ENCODE measurements at regions not wholly inside any gene's neighbourhood (a gene's known extent, or its start where the extent isn't known, plus 50 kb on each side); places are given as distances from the start of the nearest gene placed in this dataset.

- DNase-seq (ENCODE audit: low spot score) (no peak), FAIRE-seq (no peak)
These were observed 108.5 kb upstream of the RND3 start for GRCh38 chr2:150595803-150596470.

DNA sequence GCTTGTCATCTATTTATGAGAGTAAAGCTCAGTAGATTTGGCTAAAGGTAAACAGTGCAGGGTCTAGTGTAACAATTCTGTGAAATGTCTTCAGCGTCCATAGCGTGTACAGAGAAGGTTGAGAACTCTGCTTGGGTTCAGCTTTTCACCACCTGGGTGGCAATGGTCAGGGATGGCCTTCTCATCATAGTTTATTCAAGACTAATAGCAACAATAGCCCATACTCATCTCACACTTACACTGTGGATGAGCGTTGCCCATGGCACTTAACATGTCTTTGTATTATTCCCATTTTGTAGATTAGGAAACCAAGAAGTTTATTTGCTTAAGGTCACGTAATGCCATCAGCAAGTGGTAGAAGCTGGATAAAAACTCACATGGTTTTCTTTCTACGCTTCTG lies 106.8 kb upstream of the RND3 start:
- FAIRE-seq (no peak), DNase-seq (ENCODE audit: low spot score) (no peak)

GRCh38 chr2:150591496-150592285 lies 104.2 kb upstream of the RND3 start:
- no peak for FAIRE-seq
- DNase-seq (ENCODE audit: low spot score): no peak

- FAIRE-seq (no peak), DNase-seq (ENCODE audit: low spot score) (no peak)
These were observed 102.2 kb upstream of the RND3 start for GRCh38 chr2:150589681-150590080.

- FAIRE-seq: no peak
These were observed 101.0 kb upstream of the RND3 start for GRCh38 chr2:150588506-150588870.

GRCh38 chr2:150587547-150588505 lies 100.4 kb upstream of the RND3 start:
- no peak for FAIRE-seq
- DNase-seq (ENCODE audit: low spot score): no peak

More at GRCh38 chr2:150588506-150588870, 101.0 kb upstream of the RND3 start:
- DNase-seq (ENCODE audit: low spot score): no peak

DNA sequence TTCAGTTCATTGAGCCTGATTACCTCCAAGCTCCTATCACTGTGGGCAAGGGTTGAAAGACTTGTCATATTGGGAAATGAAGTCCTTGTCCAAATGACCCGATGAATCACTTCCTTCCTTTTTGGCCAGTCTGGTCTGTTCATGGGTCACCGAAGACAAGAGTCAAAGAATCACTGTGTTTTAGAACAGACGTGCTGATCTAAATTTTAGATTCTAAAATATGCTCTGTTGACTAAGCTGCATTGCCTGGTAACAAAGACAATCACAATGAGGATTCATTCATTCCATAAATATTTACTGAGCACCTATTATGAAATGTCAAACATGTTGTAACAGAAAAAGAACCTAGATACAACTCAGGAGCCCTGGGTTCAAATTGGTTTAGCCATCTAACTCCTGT lies 99.4 kb upstream of the RND3 start:
- FAIRE-seq (no peak), DNase-seq (ENCODE audit: low spot score) (no peak)

DNA sequence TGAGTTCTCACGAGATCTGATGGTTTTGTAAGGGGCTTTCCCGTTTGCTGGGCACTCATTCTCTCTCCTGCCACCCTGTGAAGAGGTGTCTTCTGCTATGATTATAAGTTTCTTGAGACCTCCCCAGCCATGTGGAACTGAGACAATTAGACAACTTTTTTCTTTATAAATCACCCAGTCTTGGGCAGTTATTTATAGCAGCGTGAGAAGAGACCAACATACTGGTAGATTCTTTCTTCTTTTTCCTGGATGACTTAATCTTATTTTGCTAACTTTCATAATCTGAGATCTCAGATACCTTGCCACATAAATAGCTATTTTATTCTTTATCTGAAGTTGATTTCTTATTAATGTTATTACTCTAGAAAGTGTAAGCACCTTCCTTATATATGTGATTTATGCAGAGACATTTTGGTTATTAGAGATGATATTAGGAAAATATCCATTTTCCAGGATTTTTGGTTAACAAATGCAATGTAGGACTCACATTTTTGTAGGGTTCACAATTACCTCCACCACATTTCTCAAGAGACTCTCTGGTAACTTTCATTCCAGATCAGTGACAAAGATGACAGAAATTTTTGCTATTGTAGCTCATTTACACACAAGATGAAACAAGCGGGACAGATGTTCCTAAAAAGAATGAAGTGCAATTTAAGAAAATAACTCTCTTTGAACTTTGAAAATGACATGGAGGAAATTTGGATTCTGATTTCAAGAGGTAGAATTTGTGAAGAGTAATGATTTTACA lies 97.9 kb upstream of the RND3 start:
- no peak for FAIRE-seq

GRCh38 chr2:150584081-150584480 lies 96.6 kb upstream of the RND3 start:
- DNase-seq (ENCODE audit: low spot score) (no peak), FAIRE-seq (no peak)

More for the DNA sequence above, 97.9 kb upstream of the RND3 start:
- DNase-seq (ENCODE audit: low spot score): no peak

GRCh38 chr2:150581717-150582472 lies 94.4 kb upstream of the RND3 start:
- FAIRE-seq: no peak
- no peak for DNase-seq (ENCODE audit: low spot score)

DNA sequence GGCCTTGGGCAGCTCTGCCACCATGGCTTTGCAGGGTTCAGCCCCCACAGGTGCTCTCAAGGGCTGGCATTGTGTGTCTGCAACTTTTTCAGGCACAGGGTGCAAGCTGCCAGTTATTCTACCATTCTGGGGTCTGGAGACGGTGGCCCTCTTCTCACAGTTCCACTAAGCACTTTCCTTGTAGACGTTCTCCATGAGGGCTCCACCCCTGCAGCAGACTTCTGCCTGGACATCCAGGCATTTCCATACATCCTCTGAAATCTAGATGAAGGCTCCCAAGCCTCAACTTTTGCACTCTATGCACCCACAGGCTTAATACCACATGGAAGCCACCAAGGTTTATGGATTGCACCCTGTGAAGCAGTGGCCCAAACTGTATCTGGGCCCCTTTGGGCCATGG lies 91.0 kb upstream of the RND3 start:
- DNase-seq (ENCODE audit: low spot score): no peak
- FAIRE-seq: no peak

DNA sequence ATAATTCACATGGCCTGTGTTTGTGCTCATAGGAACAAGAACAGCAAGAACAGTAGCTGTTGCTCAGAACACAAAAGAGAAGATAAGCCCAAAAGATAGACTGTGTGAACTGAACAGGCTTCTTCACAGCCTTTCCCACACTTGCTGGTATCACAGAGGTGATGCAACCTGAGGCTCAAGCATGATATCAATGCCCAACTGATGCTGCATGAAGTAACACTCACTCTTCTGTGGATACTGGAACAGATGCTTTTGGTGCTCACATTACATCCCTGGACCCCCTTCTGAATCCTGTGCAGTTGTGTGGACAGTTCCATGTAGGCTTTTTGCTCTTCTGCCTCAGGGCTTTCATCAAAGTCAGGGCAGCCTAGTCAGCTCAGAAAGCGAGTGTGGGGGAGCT lies 88.4 kb upstream of the RND3 start:
- no peak for FAIRE-seq
- no peak for DNase-seq (ENCODE audit: low spot score)

GRCh38 chr2:150572961-150573395 lies 85.5 kb upstream of the RND3 start:
- DNase-seq (ENCODE audit: low spot score) (no peak), FAIRE-seq (no peak)

- no peak for FAIRE-seq
- DNase-seq (ENCODE audit: low spot score): no peak
These were observed 84.8 kb upstream of the RND3 start for GRCh38 chr2:150572194-150572766.

DNA sequence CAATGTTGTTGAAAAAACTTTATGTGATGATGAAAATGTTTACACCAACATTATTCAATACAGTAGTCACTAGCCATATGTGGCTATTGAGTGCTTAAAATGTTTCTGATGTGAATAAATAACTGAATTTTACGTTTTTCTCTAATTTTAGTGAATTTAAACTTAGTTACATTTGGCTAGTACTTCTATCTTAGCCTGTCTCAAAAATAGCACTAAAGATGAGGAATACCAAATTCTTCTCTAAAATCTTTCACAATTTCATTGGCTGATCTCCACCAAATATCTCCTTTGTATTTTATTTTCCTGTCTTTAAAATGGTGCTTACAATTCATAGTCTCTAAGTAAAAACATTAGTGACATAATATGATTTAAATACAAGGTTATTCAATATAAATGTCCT lies 83.7 kb upstream of the RND3 start:
- FAIRE-seq: no peak

GRCh38 chr2:150570712-150571111 lies 83.2 kb upstream of the RND3 start:
- FAIRE-seq: no peak
- DNase-seq (ENCODE audit: low spot score): peak; percentile 38

More for the DNA sequence above, 83.7 kb upstream of the RND3 start:
- DNase-seq (ENCODE audit: low spot score): no peak

DNA sequence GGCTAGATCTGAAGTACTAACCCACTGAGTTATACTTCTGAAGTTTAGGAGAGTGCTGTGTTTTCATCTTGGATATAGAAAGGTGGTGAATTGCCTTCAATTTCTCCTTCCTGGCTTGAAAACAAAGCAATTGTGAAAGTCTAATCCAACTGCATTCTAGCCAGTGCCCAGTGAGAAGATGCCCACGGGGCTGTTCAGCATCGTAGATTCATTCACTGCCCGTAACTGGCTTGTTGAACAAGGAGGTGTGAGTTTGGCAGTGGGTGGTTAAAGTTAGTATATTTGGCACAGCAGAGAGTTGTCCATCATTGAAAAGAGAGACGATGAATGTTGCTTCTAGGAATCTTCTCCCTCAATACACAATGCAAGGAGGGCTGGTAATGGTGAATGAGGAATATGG lies 82.3 kb upstream of the RND3 start:
- DNase-seq (ENCODE audit: low spot score): no peak
- no peak for FAIRE-seq

DNA sequence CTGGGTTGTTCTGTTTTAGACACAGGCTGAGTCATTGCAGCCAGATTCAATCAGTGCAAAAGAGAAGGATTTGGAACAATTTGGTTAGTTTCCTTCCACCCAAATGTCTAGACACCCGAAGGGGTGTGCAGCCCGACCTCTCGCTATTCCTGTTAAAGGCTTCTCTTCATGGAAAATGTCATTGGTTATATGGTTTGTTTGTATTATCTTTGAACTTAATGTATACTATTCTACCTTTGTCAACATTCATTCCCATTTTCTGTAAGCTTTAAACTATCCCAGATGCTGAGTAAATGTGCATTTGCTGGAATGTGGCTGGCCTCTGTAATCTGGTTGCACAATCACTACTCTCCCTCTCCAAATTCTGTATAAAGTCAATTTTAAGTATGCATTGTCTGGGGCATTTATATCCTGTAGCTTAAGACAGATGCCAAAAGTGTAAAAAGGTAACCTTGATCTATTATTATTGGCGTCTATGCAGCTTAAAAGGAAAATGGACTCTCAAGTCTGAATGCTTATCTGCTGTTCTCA lies 80.4 kb upstream of the RND3 start:
- DNase-seq (ENCODE audit: low spot score) (no peak), FAIRE-seq (no peak)

DNA sequence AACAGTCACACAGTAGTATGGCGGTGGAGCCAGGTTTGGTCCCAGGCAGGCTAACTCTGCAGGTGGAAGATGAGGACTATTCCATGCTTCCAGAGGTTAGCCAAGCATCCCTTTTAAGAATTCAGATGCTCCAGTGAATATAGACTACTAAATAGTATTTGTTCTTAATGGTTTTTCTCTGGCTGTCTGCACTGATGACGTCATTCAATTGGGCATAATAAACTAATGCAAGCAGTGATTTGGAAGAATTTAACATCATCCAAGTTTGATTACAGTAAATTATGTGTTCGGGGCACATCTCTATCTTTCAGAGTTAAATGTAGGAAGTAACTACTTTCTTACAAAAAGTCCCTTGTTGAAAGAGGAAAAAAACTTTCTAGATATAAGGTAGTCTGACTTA lies 78.8 kb upstream of the RND3 start:
- DNase-seq (ENCODE audit: low spot score) (no peak), FAIRE-seq (no peak)

GRCh38 chr2:150561076-150561475 lies 73.6 kb upstream of the RND3 start:
- no peak for FAIRE-seq
- DNase-seq (ENCODE audit: low spot score): no peak

Data from urothelium cell line (cell line).